Right atrium auricular region (tissue), 2 donors: ENCODE measurements at regions not wholly inside any gene's neighbourhood (a gene's known extent, or its start where the extent isn't known, plus 50 kb on each side); places are given as distances from the start of the nearest gene placed in this dataset.

Experiments used
- DNase-seq: peaks from one replicate; pipeline ENCODE4 v3.0.0-alpha.2; 2019; ENCODE audit warnings: low spot score
- H3K27ac ChIP-seq, 2 donors: fragments of 200-600 bp; sonication (generic); 1 replicate in 1 of 2; 2 replicates in 1 of 2; pipeline ENCODE4 v1.5.1; 2016 to 2019
- H3K27me3 ChIP-seq, 2 donors: fragments of 200-600 bp; sonication (generic); one replicate each; pipeline versions ENCODE4 v1.5.1 to v1.6.0; 2017 to 2019
- H3K36me3 ChIP-seq: fragments of 200-600 bp; sonication (generic); one replicate; pipeline ENCODE4 v1.5.1; 2016
- H3K4me1 ChIP-seq, 2 donors: fragments of 200-600 bp; sonication (generic); one replicate each; pipeline versions ENCODE4 v1.5.1 to v1.6.0; 2017 to 2019
- H3K4me3 ChIP-seq, 2 donors: fragments of 200-600 bp; sonication (generic); 1 replicate in 1 of 2; 2 replicates in 1 of 2; pipeline ENCODE4 v1.5.1; 2017 to 2019; ENCODE audit warnings: mild to moderate bottlenecking in 1 of 2, moderate library complexity in 1 of 2
- H3K9me3 ChIP-seq, 2 donors: fragments of 200-600 bp; sonication (generic); one replicate each; pipeline ENCODE4 v1.5.1; 2019
- CTCF ChIP-seq, 2 donors: fragments of 200-600 bp; sonication (generic); IDR thresholded peaks; one replicate each; pipeline ENCODE4 v1.5.1; 2019; ENCODE audit warnings: antibody characterized with exemption in 2 of 2

GRCh38 chr12:77401064-77401769 lies 335.8 kb upstream of the E2F7 start:
- H3K27me3 ChIP-seq, result no peaks in the 10 kb centered on the region
- no peak overlapping the region for H3K27ac ChIP-seq
- no peak overlapping the region for H3K4me3 ChIP-seq
- no peak for DNase-seq
- H3K4me1 ChIP-seq, result no peaks in the 10 kb centered on the region
- TF ChIP-seq CTCF (IDR thresholded peaks at IDR 0.05), result no peak
- no peaks in the 10 kb centered on the region for H3K9me3 ChIP-seq
- no peaks in the 10 kb centered on the region for H3K36me3 ChIP-seq

- Histone ChIP-seq H3K4me3 (no peak overlapping the region), H3K9me3 (no peaks in the 10 kb centered on the region), H3K4me1 (no peaks in the 10 kb centered on the region), H3K27ac (no peak overlapping the region), H3K27me3 (no peaks in the 10 kb centered on the region), H3K36me3 (no peaks in the 10 kb centered on the region)
- no peak for DNase-seq
- no peak for TF ChIP-seq CTCF (IDR thresholded peaks at IDR 0.05)
Measured at GRCh38 chr12:77392467-77393088, 327.2 kb upstream of the E2F7 start.

GRCh38 chr12:77388445-77389265 lies 323.3 kb upstream of the E2F7 start:
- Histone ChIP-seq H3K27ac (no peak overlapping the region), H3K27me3 (no peaks in the 10 kb centered on the region), H3K9me3 (no peaks in the 10 kb centered on the region), H3K36me3 (no peaks in the 10 kb centered on the region), H3K4me3 (no peak overlapping the region), H3K4me1 (no peaks in the 10 kb centered on the region)
- TF ChIP-seq CTCF (IDR thresholded peaks at IDR 0.05), result no peak
- DNase-seq, result no peak

- H3K9me3 ChIP-seq, result no peaks in the 10 kb centered on the region
- no peaks in the 10 kb centered on the region for H3K36me3 ChIP-seq
- H3K4me3 ChIP-seq, result no peak overlapping the region
- no peak overlapping the region for H3K27ac ChIP-seq
- H3K27me3 ChIP-seq, result no peaks in the 10 kb centered on the region
- no peak for DNase-seq
- no peak for TF ChIP-seq CTCF (IDR thresholded peaks at IDR 0.05)
- H3K4me1 ChIP-seq, result no peaks in the 10 kb centered on the region
Measured at GRCh38 chr12:77387671-77388070, 322.3 kb upstream of the E2F7 start.

GRCh38 chr12:77387214-77387613 lies 321.8 kb upstream of the E2F7 start:
- TF ChIP-seq CTCF (IDR thresholded peaks at IDR 0.05), result no peak
- Histone ChIP-seq H3K36me3 (no peaks in the 10 kb centered on the region), H3K27ac (no peak overlapping the region), H3K9me3 (no peaks in the 10 kb centered on the region), H3K4me1 (no peaks in the 10 kb centered on the region), H3K4me3 (no peak overlapping the region), H3K27me3 (no peaks in the 10 kb centered on the region)
- DNase-seq, result no peak
